Right atrium auricular region (tissue), 2 donors: ENCODE measurements at regions not wholly inside any gene's neighbourhood (a gene's known extent, or its start where the extent isn't known, plus 50 kb on each side); places are given as distances from the start of the nearest gene placed in this dataset.

Experiments used
- DNase-seq: peaks from one replicate; pipeline ENCODE4 v3.0.0-alpha.2; 2019; ENCODE audit warnings: low spot score
- H3K27ac ChIP-seq, 2 donors: fragments of 200-600 bp; sonication (generic); 1 replicate in 1 of 2; 2 replicates in 1 of 2; pipeline ENCODE4 v1.5.1; 2016 to 2019
- H3K27me3 ChIP-seq, 2 donors: fragments of 200-600 bp; sonication (generic); one replicate each; pipeline versions ENCODE4 v1.5.1 to v1.6.0; 2017 to 2019
- H3K36me3 ChIP-seq: fragments of 200-600 bp; sonication (generic); one replicate; pipeline ENCODE4 v1.5.1; 2016
- H3K4me1 ChIP-seq, 2 donors: fragments of 200-600 bp; sonication (generic); one replicate each; pipeline versions ENCODE4 v1.5.1 to v1.6.0; 2017 to 2019
- H3K4me3 ChIP-seq, 2 donors: fragments of 200-600 bp; sonication (generic); 1 replicate in 1 of 2; 2 replicates in 1 of 2; pipeline ENCODE4 v1.5.1; 2017 to 2019; ENCODE audit warnings: mild to moderate bottlenecking in 1 of 2, moderate library complexity in 1 of 2
- H3K9me3 ChIP-seq, 2 donors: fragments of 200-600 bp; sonication (generic); one replicate each; pipeline ENCODE4 v1.5.1; 2019
- CTCF ChIP-seq, 2 donors: fragments of 200-600 bp; sonication (generic); IDR thresholded peaks; one replicate each; pipeline ENCODE4 v1.5.1; 2019; ENCODE audit warnings: antibody characterized with exemption in 2 of 2

- Histone ChIP-seq H3K36me3 (no peaks in the 10 kb centered on the region), H3K27me3 (no peaks in the 10 kb centered on the region), H3K4me3 (no peak overlapping the region), H3K27ac (peak overlapping the region; percentile 58 to 75), H3K9me3 (no peaks in the 10 kb centered on the region), H3K4me1 (peaks cover 0 to 29% of the 10 kb centered on the region in 2 donors)
- TF ChIP-seq CTCF (IDR thresholded peaks at IDR 0.05): no peak
- DNase-seq: peak; percentile 77
Measured at GRCh38 chr1:60989749-60990713, 92.3 kb upstream of the NFIA start.

- Histone ChIP-seq H3K27me3 (no peaks in the 10 kb centered on the region), H3K4me1 (peaks cover 0 to 36% of the 10 kb centered on the region in 2 donors), H3K27ac (peak overlapping the region; percentile 58 to 75), H3K36me3 (no peaks in the 10 kb centered on the region), H3K4me3 (no peak overlapping the region), H3K9me3 (no peaks in the 10 kb centered on the region)
- TF ChIP-seq CTCF (IDR thresholded peaks at IDR 0.05): no peak
- no peak for DNase-seq
Measured at GRCh38 chr1:60988891-60989290, 93.5 kb upstream of the NFIA start.

- Histone ChIP-seq H3K27ac (no peak overlapping the region), H3K4me1 (peaks cover 0 to 44% of the 10 kb centered on the region in 2 donors), H3K36me3 (no peaks in the 10 kb centered on the region), H3K4me3 (no peak overlapping the region), H3K27me3 (no peaks in the 10 kb centered on the region), H3K9me3 (no peaks in the 10 kb centered on the region)
- no peak for DNase-seq
- TF ChIP-seq CTCF (IDR thresholded peaks at IDR 0.05): no peak
Measured at GRCh38 chr1:60987904-60988303, 94.5 kb upstream of the NFIA start.

GRCh38 chr1:60984062-60984799 is 98.1 kb upstream of the NFIA start:
- no peak for TF ChIP-seq CTCF (IDR thresholded peaks at IDR 0.05)
- DNase-seq: peak; percentile 81
- Histone ChIP-seq H3K27me3 (no peaks in the 10 kb centered on the region), H3K9me3 (no peaks in the 10 kb centered on the region), H3K27ac (peak overlapping the region; percentile 68 to 72), H3K4me1 (peaks cover 0 to 24% of the 10 kb centered on the region in 2 donors), H3K4me3 (no peak overlapping the region), H3K36me3 (no peaks in the 10 kb centered on the region)

GRCh38 chr1:60983701-60984061 is 98.7 kb upstream of the NFIA start:
- DNase-seq: no peak
- Histone ChIP-seq H3K36me3 (no peaks in the 10 kb centered on the region), H3K4me3 (no peak overlapping the region), H3K27me3 (no peaks in the 10 kb centered on the region), H3K27ac (peak overlapping the region; percentile 68 to 72), H3K9me3 (no peaks in the 10 kb centered on the region), H3K4me1 (peaks cover 0 to 19% of the 10 kb centered on the region in 2 donors)
- TF ChIP-seq CTCF (IDR thresholded peaks at IDR 0.05): no peak
